ENCODE measurements at regions not wholly inside any gene's neighbourhood (a gene's known extent, or its start where the extent isn't known, plus 50 kb on each side); places are given as distances from the start of the nearest gene placed in this dataset.

- TF ChIP-seq SUZ12 (IDR thresholded peaks at IDR 0.05; ENCODE audit: extremely low read depth, insufficient read depth, insufficient read length): no peak
- TF ChIP-seq ZNF274 (IDR thresholded peaks at IDR 0.05; ENCODE audit: low read depth, low read length): no peak
- no peak for TF ChIP-seq YY1 (IDR thresholded peaks at IDR 0.05; ENCODE audit: insufficient read depth, insufficient read length)
Measured at GRCh38 chr2:160689441-160689840, 195.8 kb upstream of the RBMS1 start.
